ENCODE measurements at regions not wholly inside any gene's neighbourhood (a gene's known extent, or its start where the extent isn't known, plus 50 kb on each side); places are given as distances from the start of the nearest gene placed in this dataset.

GRCh38 chr2:205905576-205905975, 180.4 kb downstream of the INO80D start:
- Histone ChIP-seq H3K4me2 (ENCODE audit: insufficient read depth, low read length) (no peak overlapping the region), H4K20me1 (ENCODE audit: insufficient read depth, low read length) (no peaks in the 10 kb centered on the region), H3K4me3 (ENCODE audit: insufficient read depth, low read length) (no peak overlapping the region), H3K79me2 (ENCODE audit: insufficient read depth, low read length) (no peaks in the 10 kb centered on the region), H3K27me3 (ENCODE audit: insufficient read depth, low read length) (peaks cover 16% of the 10 kb centered on the region), H3K36me3 (ENCODE audit: insufficient read depth, low read length) (no peaks in the 10 kb centered on the region), H3K4me1 (ENCODE audit: insufficient read depth, low read length) (no peaks in the 10 kb centered on the region), H3K9me3 (ENCODE audit: low read depth, low read length) (peaks cover 2% of the 10 kb centered on the region), H2AFZ (ENCODE audit: low read length) (no peak overlapping the region), H3K27ac (ENCODE audit: low read depth, low read length) (no peak overlapping the region)
- DNase-seq (ENCODE audit: insufficient read length, low spot score, missing footprints) = no peak
- TF ChIP-seq CTCF (IDR thresholded peaks at IDR 0.05; ENCODE audit: extremely low read depth, low read depth, low read length) = no peak

- no peaks in the 10 kb centered on the region for H4K20me1 ChIP-seq (ENCODE audit: insufficient read depth, low read length)
- H3K79me2 ChIP-seq (ENCODE audit: insufficient read depth, low read length) = no peaks in the 10 kb centered on the region
- no peak overlapping the region for H3K4me2 ChIP-seq (ENCODE audit: insufficient read depth, low read length)
- no peaks in the 10 kb centered on the region for H3K36me3 ChIP-seq (ENCODE audit: insufficient read depth, low read length)
- no peaks in the 10 kb centered on the region for H3K4me1 ChIP-seq (ENCODE audit: insufficient read depth, low read length)
- no peak for DNase-seq (ENCODE audit: insufficient read length, low spot score, missing footprints)
- no peak overlapping the region for H3K4me3 ChIP-seq (ENCODE audit: insufficient read depth, low read length)
- peaks cover 2% of the 10 kb centered on the region for H3K9me3 ChIP-seq (ENCODE audit: low read depth, low read length)
- no peak overlapping the region for H2AFZ ChIP-seq (ENCODE audit: low read length)
- H3K27me3 ChIP-seq (ENCODE audit: insufficient read depth, low read length) = peaks cover 15% of the 10 kb centered on the region
- no peak overlapping the region for H3K27ac ChIP-seq (ENCODE audit: low read depth, low read length)
- no peak for TF ChIP-seq CTCF (IDR thresholded peaks at IDR 0.05; ENCODE audit: extremely low read depth, low read depth, low read length)
Observed at GRCh38 chr2:205904873-205905272, 181.1 kb downstream of the INO80D start.

GRCh38 chr2:205903549-205904129, 182.3 kb downstream of the INO80D start:
- H3K27me3 ChIP-seq (ENCODE audit: insufficient read depth, low read length) = peaks cover 4% of the 10 kb centered on the region

GRCh38 chr2:205902900-205903237, 183.1 kb downstream of the INO80D start:
- Histone ChIP-seq H3K79me2 (ENCODE audit: insufficient read depth, low read length) (no peaks in the 10 kb centered on the region), H3K4me2 (ENCODE audit: insufficient read depth, low read length) (peak overlapping the region; percentile 63), H3K27me3 (ENCODE audit: insufficient read depth, low read length) (peaks cover 4% of the 10 kb centered on the region), H2AFZ (ENCODE audit: low read length) (peak overlapping the region; percentile 54), H4K20me1 (ENCODE audit: insufficient read depth, low read length) (no peaks in the 10 kb centered on the region), H3K27ac (ENCODE audit: low read depth, low read length) (no peak overlapping the region), H3K9me3 (ENCODE audit: low read depth, low read length) (peaks cover 2% of the 10 kb centered on the region), H3K4me3 (ENCODE audit: insufficient read depth, low read length) (no peak overlapping the region), H3K36me3 (ENCODE audit: insufficient read depth, low read length) (no peaks in the 10 kb centered on the region), H3K4me1 (ENCODE audit: insufficient read depth, low read length) (no peaks in the 10 kb centered on the region)
- DNase-seq (ENCODE audit: insufficient read length, low spot score, missing footprints) = no peak
- no peak for TF ChIP-seq CTCF (IDR thresholded peaks at IDR 0.05; ENCODE audit: extremely low read depth, low read depth, low read length)

More at GRCh38 chr2:205903549-205904129, 182.3 kb downstream of the INO80D start:
- H3K27ac ChIP-seq (ENCODE audit: low read depth, low read length) = no peak overlapping the region
- H3K4me1 ChIP-seq (ENCODE audit: insufficient read depth, low read length) = no peaks in the 10 kb centered on the region
- peak; percentile 32 for TF ChIP-seq CTCF (IDR thresholded peaks at IDR 0.05; ENCODE audit: extremely low read depth, low read depth, low read length)
- peaks cover 2% of the 10 kb centered on the region for H3K9me3 ChIP-seq (ENCODE audit: low read depth, low read length)
- no peak overlapping the region for H3K4me2 ChIP-seq (ENCODE audit: insufficient read depth, low read length)
- H3K36me3 ChIP-seq (ENCODE audit: insufficient read depth, low read length) = no peaks in the 10 kb centered on the region
- no peaks in the 10 kb centered on the region for H3K79me2 ChIP-seq (ENCODE audit: insufficient read depth, low read length)
- H2AFZ ChIP-seq (ENCODE audit: low read length) = no peak overlapping the region
- no peaks in the 10 kb centered on the region for H4K20me1 ChIP-seq (ENCODE audit: insufficient read depth, low read length)
- H3K4me3 ChIP-seq (ENCODE audit: insufficient read depth, low read length) = no peak overlapping the region
- DNase-seq (ENCODE audit: insufficient read length, low spot score, missing footprints) = no peak

All from osteoblast (primary cell).